A673 (cell line): ENCODE measurements at regions not wholly inside any gene's neighbourhood (a gene's known extent, or its start where the extent isn't known, plus 50 kb on each side); places are given as distances from the start of the nearest gene placed in this dataset.

Experiments
- EZH2 ChIP-seq: fragments of 200-600 bp; sonication (generic); IDR thresholded peaks from 2 replicates; pipeline ENCODE4 v1.6.1; 2017; ENCODE audit warnings: borderline replicate concordance, low read depth, mild to moderate bottlenecking, mixed read lengths, antibody characterized with exemption, low read length; ENCODE audit not compliant: poor library complexity, severe bottlenecking
- TF ChIP-seq, protein P1 (sequence below): fragments of 300-800, 200-600 bp; sonication (generic); conservative IDR thresholded peaks from 2 replicates; pipeline ENCODE4 v1.5.1; 2017; ENCODE audit warnings: low read depth, mild to moderate bottlenecking, antibody characterized with exemption, low read length, moderate library complexity, mixed read lengths

- TF ChIP-seq, protein P1, sequence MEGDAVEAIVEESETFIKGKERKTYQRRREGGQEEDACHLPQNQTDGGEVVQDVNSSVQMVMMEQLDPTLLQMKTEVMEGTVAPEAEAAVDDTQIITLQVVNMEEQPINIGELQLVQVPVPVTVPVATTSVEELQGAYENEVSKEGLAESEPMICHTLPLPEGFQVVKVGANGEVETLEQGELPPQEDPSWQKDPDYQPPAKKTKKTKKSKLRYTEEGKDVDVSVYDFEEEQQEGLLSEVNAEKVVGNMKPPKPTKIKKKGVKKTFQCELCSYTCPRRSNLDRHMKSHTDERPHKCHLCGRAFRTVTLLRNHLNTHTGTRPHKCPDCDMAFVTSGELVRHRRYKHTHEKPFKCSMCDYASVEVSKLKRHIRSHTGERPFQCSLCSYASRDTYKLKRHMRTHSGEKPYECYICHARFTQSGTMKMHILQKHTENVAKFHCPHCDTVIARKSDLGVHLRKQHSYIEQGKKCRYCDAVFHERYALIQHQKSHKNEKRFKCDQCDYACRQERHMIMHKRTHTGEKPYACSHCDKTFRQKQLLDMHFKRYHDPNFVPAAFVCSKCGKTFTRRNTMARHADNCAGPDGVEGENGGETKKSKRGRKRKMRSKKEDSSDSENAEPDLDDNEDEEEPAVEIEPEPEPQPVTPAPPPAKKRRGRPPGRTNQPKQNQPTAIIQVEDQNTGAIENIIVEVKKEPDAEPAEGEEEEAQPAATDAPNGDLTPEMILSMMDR: no peak
- TF ChIP-seq EZH2: no peak
Observed at GRCh38 chr2:187266147-187266546, 181.9 kb downstream of the CALCRL start.
